PC-3 (cell line): ENCODE measurements at regions not wholly inside any gene's neighbourhood (a gene's known extent, or its start where the extent isn't known, plus 50 kb on each side); places are given as distances from the start of the nearest gene placed in this dataset.

Source experiments
- ATAC-seq: fragments of 200-7000 bp; cut with Tn5 transposase; 2 replicates; pipeline ENCODE4 v1.9.1; 2020; ENCODE audit warnings: mild to moderate bottlenecking, moderate library complexity
- BruUV-seq: library from RNA; stranded (reverse); fragments of 400-500 nt; replicated peaks from 2 replicates; lab custom pipeline; 2021; lab: Mats Ljungman, UMichigan
- CTCF ChIA-PET: fragments of 300-600 bp; sonication (Branson Sonifier 250); formaldehyde crosslinking; loops from one replicate; lab custom pipeline; 2022; ENCODE audit warnings: antibody characterized with exemption; lab: Charles Lee
- POLR2A ChIA-PET: fragments of 300-600 bp; sonication (Branson Sonifier 250); formaldehyde crosslinking; loops from one replicate; lab custom pipeline; 2022; ENCODE audit warnings: antibody characterized with exemption; ENCODE audit not compliant: unreplicated experiment; lab: Charles Lee
- DNase-seq: peaks from one replicate; pipeline ENCODE4 v3.0.0-alpha.2; 2015
- H2AFZ ChIP-seq: fragments of 300-600 bp; sonication (generic); 2 replicates; pipeline ENCODE4 v1.6.0; 2016; ENCODE audit warnings: antibody characterized with exemption, low read length
- H3F3A ChIP-seq: fragments of 300-600 bp; sonication (generic); one replicate; pipeline ENCODE4 v1.6.0; 2017; ENCODE audit warnings: antibody characterized with exemption, low read length, control low read depth, mild to moderate bottlenecking; ENCODE audit not compliant: unreplicated experiment
- H3K27ac ChIP-seq: fragments of 300-600 bp; sonication (generic); 2 replicates; pipeline ENCODE4 v1.5.1; 2016; ENCODE audit warnings: mild to moderate bottlenecking, low read length
- H3K27me3 ChIP-seq: fragments of 300-600 bp; sonication (generic); 2 replicates; pipeline ENCODE4 v1.6.1; 2016; ENCODE audit warnings: low read length, mixed read lengths
- H3K36me3 ChIP-seq: fragments of 300-600 bp; sonication (generic); 2 replicates; pipeline ENCODE4 v1.6.1; 2016; ENCODE audit warnings: low read depth, mixed run types, low read length, mixed read lengths
- H3K4me1 ChIP-seq: fragments of 300-600 bp; sonication (generic); 2 replicates; pipeline ENCODE4 v1.5.1; 2016; ENCODE audit warnings: low read length; ENCODE audit not compliant: insufficient read depth
- H3K4me2 ChIP-seq: fragments of 300-600 bp; sonication (generic); 2 replicates; pipeline ENCODE4 v1.6.0; 2016; ENCODE audit warnings: low read length
- H3K4me3 ChIP-seq: fragments of 300-600 bp; sonication (generic); 2 replicates; pipeline ENCODE4 v1.5.1; 2016; ENCODE audit warnings: mild to moderate bottlenecking, low read length, mixed read lengths
- H3K79me2 ChIP-seq: fragments of 300-600 bp; sonication (generic); 2 replicates; pipeline ENCODE4 v1.6.1; 2017; ENCODE audit warnings: low read length, mixed read lengths
- H3K9ac ChIP-seq: fragments of 300-600 bp; sonication (generic); 2 replicates; pipeline ENCODE4 v1.6.0; 2016; ENCODE audit warnings: mild to moderate bottlenecking, low read length
- H3K9me2 ChIP-seq: fragments of 300-600 bp; sonication (generic); replicated peaks from 2 replicates; pipeline ENCODE4 v1.6.1; 2016; ENCODE audit warnings: mixed run types, low read length, mixed read lengths
- H3K9me3 ChIP-seq: fragments of 300-600 bp; sonication (generic); 2 replicates; pipeline ENCODE4 v1.6.1; 2016; ENCODE audit warnings: low read length, mixed read lengths
- H4K20me1 ChIP-seq: fragments of 300-600 bp; sonication (generic); 2 replicates; pipeline ENCODE4 v1.6.1; 2016; ENCODE audit warnings: low read length, mixed read lengths
- CTCF ChIP-seq: fragments of 300-600 bp; sonication (generic); conservative IDR thresholded peaks from 2 replicates; pipeline ENCODE4 v1.5.1; 2017; ENCODE audit warnings: antibody characterized with exemption, low read depth, mild to moderate bottlenecking, low read length
- EZH2 ChIP-seq: fragments of 300-600 bp; sonication (generic); IDR thresholded peaks from one replicate; pipeline ENCODE4 v1.6.1; 2017; ENCODE audit warnings: antibody characterized with exemption, mild to moderate bottlenecking, low read length; ENCODE audit not compliant: unreplicated experiment
- EZH2phosphoT487 ChIP-seq: fragments of 300-600 bp; sonication (generic); IDR thresholded peaks from 2 replicates; pipeline ENCODE4 v1.6.1; 2018; ENCODE audit warnings: mild to moderate bottlenecking, antibody characterized with exemption, low read length, borderline replicate concordance
- intact Hi-C: fragments of 100-400 bp; cut with micrococcal nuclease; formaldehyde crosslinking; loops from 2 replicates; pipeline ENCODE4 v1.9.0; 2023

- BruUV-seq, result no TSS peak
- Histone ChIP-seq H4K20me1 (no peaks in the 10 kb centered on the region), H2AFZ (peak overlapping the region; percentile 8; the same call in 1 of the 2 replicates), H3F3A (no peaks in the 10 kb centered on the region), H3K9me3 (no peaks in the 10 kb centered on the region), H3K36me3 (no peaks in the 10 kb centered on the region), H3K27ac (peak overlapping the region; percentile 89), H3K4me1 (peaks cover 38% of the 10 kb centered on the region), H3K79me2 (no peaks in the 10 kb centered on the region), H3K4me2 (peak overlapping the region; percentile 49), H3K27me3 (no peaks in the 10 kb centered on the region), H3K4me3 (no peak overlapping the region), H3K9ac (peak overlapping the region; percentile 41), H3K9me2 (no peaks in the 10 kb centered on the region)
- ATAC-seq (no peak), DNase-seq (peak; percentile 25)
- POLR2A ChIA-PET, result interaction anchor here (0.6 kb wide), 1 partner anchor 317 kb away, joined by 16 read pairs; no protein-coding TSS in a partner anchor
- no peak for TF ChIP-seq EZH2
- no peak for TF ChIP-seq EZH2phosphoT487
- no peak for TF ChIP-seq CTCF
- CTCF ChIA-PET, result interaction anchor here (0.8 kb wide), 1 partner anchor 31 kb away, joined by 4 read pairs; no protein-coding TSS in a partner anchor
- intact Hi-C loops, result loop anchor here (1.0 to 10.0 kb wide), 4 partner anchors 32 to 195 kb away; no protein-coding TSS in a partner anchor
Measured at GRCh38 chr12:67909681-67910080, 79.6 kb upstream of the IFNG-AS1 start.

GRCh38 chr12:67910360-67911274 lies 78.6 kb upstream of the IFNG-AS1 start:
- DNase-seq, result peak; percentile 97
- Histone ChIP-seq H3K27me3 (no peaks in the 10 kb centered on the region), H3K27ac (peak overlapping the region; percentile 89), H3F3A (no peaks in the 10 kb centered on the region), H3K4me1 (peaks cover 38% of the 10 kb centered on the region), H2AFZ (peak overlapping the region; percentile 8; the same call in 1 of the 2 replicates), H3K9ac (peak overlapping the region; percentile 41; the same call in 1 of the 2 replicates), H3K36me3 (no peaks in the 10 kb centered on the region), H3K9me3 (no peaks in the 10 kb centered on the region), H3K4me2 (peak overlapping the region; percentile 49), H3K79me2 (no peaks in the 10 kb centered on the region), H4K20me1 (no peaks in the 10 kb centered on the region), H3K9me2 (no peaks in the 10 kb centered on the region), H3K4me3 (no peak overlapping the region)
- TF ChIP-seq CTCF (no peak), EZH2phosphoT487 (no peak), EZH2 (no peak)
- CTCF ChIA-PET, result interaction anchor here (0.6 kb wide), 1 partner anchor 32 kb away, joined by 3 read pairs; no protein-coding TSS in a partner anchor
- intact Hi-C loops, result loop anchor here (1.0 to 10.0 kb wide), 4 partner anchors 31 to 196 kb away; no protein-coding TSS in a partner anchor
- peak; percentile 81 for ATAC-seq
- BruUV-seq, result no TSS peak
- POLR2A ChIA-PET, result interaction anchor here (0.6 to 0.7 kb wide), 2 partner anchors 144 to 318 kb away, joined by 3 to 16 read pairs; no protein-coding TSS in a partner anchor
